DND-41 (cell line): ENCODE measurements at regions not wholly inside any gene's neighbourhood (a gene's known extent, or its start where the extent isn't known, plus 50 kb on each side); places are given as distances from the start of the nearest gene placed in this dataset.

Experiments used
- EZH2 ChIP-seq: IDR thresholded peaks from 3 replicates; pipeline ENCODE4 v1.6.1; 2012; ENCODE audit warnings: borderline replicate concordance, low read depth, mild to moderate bottlenecking, moderate library complexity, low read length, inconsistent platforms; ENCODE audit not compliant: severe bottlenecking
- TF ChIP-seq, protein P1 (sequence below): IDR thresholded peaks from 2 replicates; pipeline ENCODE4 v1.5.1; 2012; ENCODE audit warnings: borderline replicate concordance, low read length, moderate library complexity, mild to moderate bottlenecking; ENCODE audit not compliant: poor library complexity, severe bottlenecking; ENCODE audit errors: extremely low read depth

DNA sequence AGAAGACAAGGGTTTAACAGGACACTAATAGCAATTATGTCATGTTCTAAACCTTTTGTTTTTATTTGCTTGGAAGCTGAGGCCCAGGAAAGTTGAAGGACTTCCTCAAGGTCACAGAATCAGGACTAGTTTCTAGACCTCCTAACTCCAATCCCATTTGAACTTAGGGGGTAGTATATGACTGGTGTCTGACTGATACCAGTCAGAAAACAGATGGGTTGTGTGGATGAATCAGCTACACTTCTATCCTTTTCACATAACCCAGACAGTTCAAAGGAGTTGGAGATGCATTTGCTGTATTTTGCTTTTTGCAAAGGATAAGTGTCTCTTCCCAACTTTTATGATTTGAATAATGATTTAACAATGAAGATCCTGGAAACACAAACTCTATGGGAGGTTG lies 322.5 kb downstream of the HLX start:
- TF ChIP-seq, protein P1, sequence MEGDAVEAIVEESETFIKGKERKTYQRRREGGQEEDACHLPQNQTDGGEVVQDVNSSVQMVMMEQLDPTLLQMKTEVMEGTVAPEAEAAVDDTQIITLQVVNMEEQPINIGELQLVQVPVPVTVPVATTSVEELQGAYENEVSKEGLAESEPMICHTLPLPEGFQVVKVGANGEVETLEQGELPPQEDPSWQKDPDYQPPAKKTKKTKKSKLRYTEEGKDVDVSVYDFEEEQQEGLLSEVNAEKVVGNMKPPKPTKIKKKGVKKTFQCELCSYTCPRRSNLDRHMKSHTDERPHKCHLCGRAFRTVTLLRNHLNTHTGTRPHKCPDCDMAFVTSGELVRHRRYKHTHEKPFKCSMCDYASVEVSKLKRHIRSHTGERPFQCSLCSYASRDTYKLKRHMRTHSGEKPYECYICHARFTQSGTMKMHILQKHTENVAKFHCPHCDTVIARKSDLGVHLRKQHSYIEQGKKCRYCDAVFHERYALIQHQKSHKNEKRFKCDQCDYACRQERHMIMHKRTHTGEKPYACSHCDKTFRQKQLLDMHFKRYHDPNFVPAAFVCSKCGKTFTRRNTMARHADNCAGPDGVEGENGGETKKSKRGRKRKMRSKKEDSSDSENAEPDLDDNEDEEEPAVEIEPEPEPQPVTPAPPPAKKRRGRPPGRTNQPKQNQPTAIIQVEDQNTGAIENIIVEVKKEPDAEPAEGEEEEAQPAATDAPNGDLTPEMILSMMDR = no peak
- no peak for TF ChIP-seq EZH2
